HL-60 (cell line): ENCODE measurements at regions not wholly inside any gene's neighbourhood (a gene's known extent, or its start where the extent isn't known, plus 50 kb on each side); places are given as distances from the start of the nearest gene placed in this dataset.

ENCODE experiments used
- DNase-seq, 2 experiments: peaks; one replicate each; pipeline ENCODE4 v3.0.0-alpha.2; 2010 to 2020; ENCODE audit warnings: low read depth in 1 of 2, low spot score in 1 of 2
- H3K27ac ChIP-seq: fragments of 250-450 bp; sonication (Bioruptor Pico); replicated peaks from 2 replicates; pipeline ENCODE4 v1.5.1; 2020; ENCODE audit warnings: mild to moderate bottlenecking, moderate library complexity
- H3K27me3 ChIP-seq: fragments of 250-450 bp; sonication (Bioruptor Pico); 2 replicates; pipeline ENCODE4 v1.5.1; 2021; ENCODE audit warnings: mild to moderate bottlenecking, moderate library complexity; ENCODE audit not compliant: insufficient read depth, poor library complexity, severe bottlenecking
- H3K4me3 ChIP-seq: replicated peaks from 2 replicates; pipeline ENCODE4 v1.5.1; 2011; ENCODE audit warnings: mild to moderate bottlenecking, control low read depth, low read length; ENCODE audit not compliant: insufficient read depth
- GABPA ChIP-seq: IDR thresholded peaks from 2 replicates; pipeline ENCODE4 v1.6.1; 2012; ENCODE audit warnings: low read depth
- POLR2AphosphoS5 ChIP-seq: IDR thresholded peaks from 2 replicates; pipeline ENCODE4 v1.6.1; 2012; ENCODE audit warnings: low read depth
- SPI1 ChIP-seq: IDR thresholded peaks from 2 replicates; pipeline ENCODE4 v1.6.1; 2012; ENCODE audit warnings: low read depth, mild to moderate bottlenecking, borderline replicate concordance
- TF ChIP-seq, protein P1 (sequence below): IDR thresholded peaks from one replicate; pipeline ENCODE4 v1.5.1; 2011; ENCODE audit warnings: low read length, control low read depth, inconsistent platforms; ENCODE audit not compliant: insufficient read depth
- TF ChIP-seq, protein P2 (sequence below): IDR thresholded peaks from 2 replicates; pipeline ENCODE4 v1.6.1; 2012; ENCODE audit warnings: low read depth; ENCODE audit not compliant: insufficient replicate concordance

DNA sequence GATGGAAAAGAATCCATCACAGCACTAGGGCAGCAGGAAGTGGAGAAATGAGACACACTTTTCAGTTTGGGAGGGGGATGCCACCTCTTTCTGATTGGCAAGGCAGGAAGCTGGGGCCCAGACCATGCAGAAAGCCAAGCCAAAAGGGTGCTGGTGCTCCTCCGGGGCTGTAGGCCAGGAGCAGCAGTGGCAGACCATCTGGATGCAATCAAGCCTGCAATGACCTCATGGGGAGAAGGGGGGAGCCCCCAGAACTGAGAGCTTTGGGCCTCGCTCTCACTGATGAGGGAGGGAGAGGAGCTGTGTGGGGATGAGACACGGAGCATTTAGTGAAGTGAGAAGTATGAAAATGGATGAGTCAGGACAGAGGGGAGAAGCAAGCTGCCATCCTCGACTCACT, 141.3 kb upstream of the NALF2 start:
- DNase-seq, result no peak
- Histone ChIP-seq H3K27me3 (no peaks in the 10 kb centered on the region), H3K4me3 (no peak overlapping the region), H3K27ac (no peak overlapping the region)
- TF ChIP-seq, protein P1, sequence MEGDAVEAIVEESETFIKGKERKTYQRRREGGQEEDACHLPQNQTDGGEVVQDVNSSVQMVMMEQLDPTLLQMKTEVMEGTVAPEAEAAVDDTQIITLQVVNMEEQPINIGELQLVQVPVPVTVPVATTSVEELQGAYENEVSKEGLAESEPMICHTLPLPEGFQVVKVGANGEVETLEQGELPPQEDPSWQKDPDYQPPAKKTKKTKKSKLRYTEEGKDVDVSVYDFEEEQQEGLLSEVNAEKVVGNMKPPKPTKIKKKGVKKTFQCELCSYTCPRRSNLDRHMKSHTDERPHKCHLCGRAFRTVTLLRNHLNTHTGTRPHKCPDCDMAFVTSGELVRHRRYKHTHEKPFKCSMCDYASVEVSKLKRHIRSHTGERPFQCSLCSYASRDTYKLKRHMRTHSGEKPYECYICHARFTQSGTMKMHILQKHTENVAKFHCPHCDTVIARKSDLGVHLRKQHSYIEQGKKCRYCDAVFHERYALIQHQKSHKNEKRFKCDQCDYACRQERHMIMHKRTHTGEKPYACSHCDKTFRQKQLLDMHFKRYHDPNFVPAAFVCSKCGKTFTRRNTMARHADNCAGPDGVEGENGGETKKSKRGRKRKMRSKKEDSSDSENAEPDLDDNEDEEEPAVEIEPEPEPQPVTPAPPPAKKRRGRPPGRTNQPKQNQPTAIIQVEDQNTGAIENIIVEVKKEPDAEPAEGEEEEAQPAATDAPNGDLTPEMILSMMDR, result no peak
- TF ChIP-seq, protein P2, sequence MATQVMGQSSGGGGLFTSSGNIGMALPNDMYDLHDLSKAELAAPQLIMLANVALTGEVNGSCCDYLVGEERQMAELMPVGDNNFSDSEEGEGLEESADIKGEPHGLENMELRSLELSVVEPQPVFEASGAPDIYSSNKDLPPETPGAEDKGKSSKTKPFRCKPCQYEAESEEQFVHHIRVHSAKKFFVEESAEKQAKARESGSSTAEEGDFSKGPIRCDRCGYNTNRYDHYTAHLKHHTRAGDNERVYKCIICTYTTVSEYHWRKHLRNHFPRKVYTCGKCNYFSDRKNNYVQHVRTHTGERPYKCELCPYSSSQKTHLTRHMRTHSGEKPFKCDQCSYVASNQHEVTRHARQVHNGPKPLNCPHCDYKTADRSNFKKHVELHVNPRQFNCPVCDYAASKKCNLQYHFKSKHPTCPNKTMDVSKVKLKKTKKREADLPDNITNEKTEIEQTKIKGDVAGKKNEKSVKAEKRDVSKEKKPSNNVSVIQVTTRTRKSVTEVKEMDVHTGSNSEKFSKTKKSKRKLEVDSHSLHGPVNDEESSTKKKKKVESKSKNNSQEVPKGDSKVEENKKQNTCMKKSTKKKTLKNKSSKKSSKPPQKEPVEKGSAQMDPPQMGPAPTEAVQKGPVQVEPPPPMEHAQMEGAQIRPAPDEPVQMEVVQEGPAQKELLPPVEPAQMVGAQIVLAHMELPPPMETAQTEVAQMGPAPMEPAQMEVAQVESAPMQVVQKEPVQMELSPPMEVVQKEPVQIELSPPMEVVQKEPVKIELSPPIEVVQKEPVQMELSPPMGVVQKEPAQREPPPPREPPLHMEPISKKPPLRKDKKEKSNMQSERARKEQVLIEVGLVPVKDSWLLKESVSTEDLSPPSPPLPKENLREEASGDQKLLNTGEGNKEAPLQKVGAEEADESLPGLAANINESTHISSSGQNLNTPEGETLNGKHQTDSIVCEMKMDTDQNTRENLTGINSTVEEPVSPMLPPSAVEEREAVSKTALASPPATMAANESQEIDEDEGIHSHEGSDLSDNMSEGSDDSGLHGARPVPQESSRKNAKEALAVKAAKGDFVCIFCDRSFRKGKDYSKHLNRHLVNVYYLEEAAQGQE, result no peak
- no peak for TF ChIP-seq POLR2AphosphoS5

DNA sequence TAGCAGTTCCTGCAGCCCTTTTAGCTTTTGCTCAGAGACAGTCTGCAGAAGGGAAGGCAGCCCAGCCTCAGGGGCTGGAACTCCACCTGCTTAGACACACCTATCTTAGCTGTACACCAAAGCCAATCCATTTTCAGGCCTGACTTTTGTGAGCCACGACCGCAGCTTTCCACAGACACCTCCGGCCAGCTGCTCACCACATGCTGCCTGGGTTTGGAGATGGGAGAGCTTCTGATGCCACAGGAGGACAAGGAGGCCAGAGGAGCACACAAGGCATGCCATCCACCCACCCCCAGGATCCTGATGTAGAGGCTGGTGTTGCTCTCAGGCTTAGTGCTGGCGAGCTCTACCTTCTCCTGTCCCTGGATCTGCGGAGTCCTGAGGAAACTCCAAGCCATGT, 141.8 kb upstream of the NALF2 start:
- TF ChIP-seq, protein P2, result no peak
- TF ChIP-seq SPI1, result no peak
- no peak for TF ChIP-seq POLR2AphosphoS5
- TF ChIP-seq, protein P1, result no peak
- no peak for TF ChIP-seq GABPA
- DNase-seq, result no peak
- Histone ChIP-seq H3K27ac (no peak overlapping the region), H3K27me3 (no peaks in the 10 kb centered on the region), H3K4me3 (no peak overlapping the region)

GRCh38 chrX:69361311-69361845, 142.7 kb upstream of the NALF2 start:
- Histone ChIP-seq H3K4me3 (no peak overlapping the region), H3K27ac (no peak overlapping the region), H3K27me3 (no peaks in the 10 kb centered on the region)
- DNase-seq, result no peak
- no peak for TF ChIP-seq GABPA
- TF ChIP-seq, protein P1, result no peak
- TF ChIP-seq POLR2AphosphoS5, result no peak
- TF ChIP-seq, protein P2, result no peak
- TF ChIP-seq SPI1, result no peak
